GM12878 (cell line): ENCODE measurements at regions not wholly inside any gene's neighbourhood (a gene's known extent, or its start where the extent isn't known, plus 50 kb on each side); places are given as distances from the start of the nearest gene placed in this dataset.
"Not testable (repeated sequence)": the region's sequence is repeated elsewhere in the genome, so short reads cannot be mapped to it uniquely, and the experiment has no call there.

Experiments used
- BCL3 ChIP-seq: IDR thresholded peaks from 2 replicates; pipeline ENCODE4 v1.6.1; 2011; ENCODE audit warnings: borderline replicate concordance, low read depth, mild to moderate bottlenecking, moderate library complexity, low read length; ENCODE audit not compliant: insufficient read depth, poor library complexity, severe bottlenecking
- CREB1 ChIP-seq: IDR thresholded peaks from 2 replicates; pipeline ENCODE4 v1.6.1; 2012; ENCODE audit warnings: low read depth, mild to moderate bottlenecking, inconsistent platforms
- CTCF ChIP-seq, 3 experiments: IDR thresholded peaks in 2 of 3; conservative IDR thresholded peaks in 1 of 3; 2 replicates each; pipeline ENCODE4 v1.5.1; 2011; ENCODE audit warnings: low read depth in 3 of 3, low read length in 3 of 3, mild to moderate bottlenecking in 3 of 3, control low read depth in 2 of 3, moderate library complexity in 2 of 3, inconsistent platforms in 1 of 3, mixed read lengths in 1 of 3; ENCODE audit not compliant: control insufficient read depth in 2 of 3, insufficient read depth in 1 of 3; ENCODE audit errors: extremely low read depth in 1 of 3
- FOXK2 ChIP-seq: fragments of 450-650 bp; IDR thresholded peaks from 2 replicates; pipeline ENCODE4 v1.6.1; 2017; ENCODE audit warnings: mild to moderate bottlenecking, moderate library complexity
- FOXM1 ChIP-seq: IDR thresholded peaks from 2 replicates; pipeline ENCODE4 v1.6.1; 2012; ENCODE audit warnings: low read depth, mild to moderate bottlenecking, inconsistent platforms, low read length, moderate library complexity
- GABPA ChIP-seq: IDR thresholded peaks from 2 replicates; pipeline ENCODE4 v1.6.1; 2014; ENCODE audit warnings: antibody characterized with exemption, low read depth, mild to moderate bottlenecking, inconsistent platforms
- PAX5 ChIP-seq: IDR thresholded peaks from 2 replicates; pipeline ENCODE4 v1.6.1; 2011; ENCODE audit warnings: low read depth, low read length, borderline replicate concordance
- POLR2A ChIP-seq: IDR thresholded peaks from 2 replicates; pipeline ENCODE4 v1.6.1; 2011; ENCODE audit warnings: low read depth, mild to moderate bottlenecking, low read length
- STAT3 ChIP-seq: IDR thresholded peaks from 2 replicates; pipeline ENCODE4 v1.6.1; 2011; ENCODE audit warnings: low read depth, low read length, improper control_type of control experiment

GRCh38 chr9:115898478-115898877 lies 255.1 kb upstream of the PAPPA start:
- TF ChIP-seq FOXM1; PAX5; BCL3; STAT3; CTCF (IDR thresholded peaks at IDR 0.05 in 2 of 3, conservative IDR thresholded peaks at IDR 0.05 in 1 of 3; ENCODE audit: control insufficient read depth in 2 of 3, extremely low read depth in 1 of 3, insufficient read depth in 1 of 3, low read depth in 3 of 3, low read length in 3 of 3); CREB1; FOXK2; GABPA; POLR2A: not testable (repeated sequence)
